ENCODE measurements at regions not wholly inside any gene's neighbourhood (a gene's known extent, or its start where the extent isn't known, plus 50 kb on each side); places are given as distances from the start of the nearest gene placed in this dataset.

DNA sequence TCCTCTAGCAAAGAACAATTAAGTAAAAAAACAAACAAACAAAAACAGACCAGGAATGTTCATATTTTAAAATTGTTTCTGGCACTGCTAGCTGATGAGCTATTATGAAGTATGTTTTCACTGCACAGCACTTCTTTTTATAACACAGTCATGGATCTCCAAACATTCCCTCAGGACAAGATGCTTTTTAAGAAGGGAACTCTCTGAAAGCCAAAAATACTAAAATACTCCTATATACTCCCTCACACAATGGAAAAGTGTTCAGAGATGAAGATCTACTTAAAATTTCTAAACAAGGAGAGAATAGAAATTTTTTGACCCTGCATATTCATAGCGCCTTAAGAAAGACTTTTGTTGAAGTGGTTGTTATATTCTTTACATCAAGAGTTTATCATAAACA, 926.8 kb downstream of the DIAPH3 start:
- no peak overlapping the region for H3K4me3 ChIP-seq (ENCODE audit: low read depth, low read length)
- TF ChIP-seq, protein P1, sequence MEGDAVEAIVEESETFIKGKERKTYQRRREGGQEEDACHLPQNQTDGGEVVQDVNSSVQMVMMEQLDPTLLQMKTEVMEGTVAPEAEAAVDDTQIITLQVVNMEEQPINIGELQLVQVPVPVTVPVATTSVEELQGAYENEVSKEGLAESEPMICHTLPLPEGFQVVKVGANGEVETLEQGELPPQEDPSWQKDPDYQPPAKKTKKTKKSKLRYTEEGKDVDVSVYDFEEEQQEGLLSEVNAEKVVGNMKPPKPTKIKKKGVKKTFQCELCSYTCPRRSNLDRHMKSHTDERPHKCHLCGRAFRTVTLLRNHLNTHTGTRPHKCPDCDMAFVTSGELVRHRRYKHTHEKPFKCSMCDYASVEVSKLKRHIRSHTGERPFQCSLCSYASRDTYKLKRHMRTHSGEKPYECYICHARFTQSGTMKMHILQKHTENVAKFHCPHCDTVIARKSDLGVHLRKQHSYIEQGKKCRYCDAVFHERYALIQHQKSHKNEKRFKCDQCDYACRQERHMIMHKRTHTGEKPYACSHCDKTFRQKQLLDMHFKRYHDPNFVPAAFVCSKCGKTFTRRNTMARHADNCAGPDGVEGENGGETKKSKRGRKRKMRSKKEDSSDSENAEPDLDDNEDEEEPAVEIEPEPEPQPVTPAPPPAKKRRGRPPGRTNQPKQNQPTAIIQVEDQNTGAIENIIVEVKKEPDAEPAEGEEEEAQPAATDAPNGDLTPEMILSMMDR (IDR thresholded peaks at IDR 0.05; ENCODE audit: low read depth, low read length), result no peak
- in situ Hi-C loops (cut with HindIII; ENCODE audit: low sequenced_read_pairs), result no loop called here
- DNase-seq (ENCODE audit: low read depth, low spot score), result no peak

DNA sequence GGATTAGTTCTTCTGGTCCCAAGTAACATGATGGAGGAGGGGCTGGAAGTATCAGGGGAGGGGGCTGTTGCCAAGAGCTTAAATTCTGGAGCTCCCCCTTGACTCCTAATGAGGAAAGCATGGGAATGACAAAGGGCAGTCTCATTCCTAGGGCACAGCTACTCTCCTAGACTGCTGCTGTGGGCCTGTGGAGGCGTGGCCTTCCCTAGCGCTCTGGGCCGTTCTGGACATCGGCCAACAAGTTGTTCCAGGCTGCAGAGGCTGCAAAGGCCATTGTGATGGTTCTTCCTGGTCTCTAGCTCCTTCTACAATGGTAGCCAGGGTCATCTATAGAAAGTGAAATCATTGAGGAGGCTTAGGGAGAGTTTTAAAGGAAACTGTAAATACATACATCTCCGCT, 916.6 kb downstream of the DIAPH3 start:
- in situ Hi-C loops (cut with HindIII; ENCODE audit: low sequenced_read_pairs), result no loop called here
- TF ChIP-seq, protein P1 (IDR thresholded peaks at IDR 0.05; ENCODE audit: low read depth, low read length), result no peak
- H3K4me3 ChIP-seq (ENCODE audit: low read depth, low read length), result no peak overlapping the region
- DNase-seq (ENCODE audit: low read depth, low spot score), result no peak

DNA sequence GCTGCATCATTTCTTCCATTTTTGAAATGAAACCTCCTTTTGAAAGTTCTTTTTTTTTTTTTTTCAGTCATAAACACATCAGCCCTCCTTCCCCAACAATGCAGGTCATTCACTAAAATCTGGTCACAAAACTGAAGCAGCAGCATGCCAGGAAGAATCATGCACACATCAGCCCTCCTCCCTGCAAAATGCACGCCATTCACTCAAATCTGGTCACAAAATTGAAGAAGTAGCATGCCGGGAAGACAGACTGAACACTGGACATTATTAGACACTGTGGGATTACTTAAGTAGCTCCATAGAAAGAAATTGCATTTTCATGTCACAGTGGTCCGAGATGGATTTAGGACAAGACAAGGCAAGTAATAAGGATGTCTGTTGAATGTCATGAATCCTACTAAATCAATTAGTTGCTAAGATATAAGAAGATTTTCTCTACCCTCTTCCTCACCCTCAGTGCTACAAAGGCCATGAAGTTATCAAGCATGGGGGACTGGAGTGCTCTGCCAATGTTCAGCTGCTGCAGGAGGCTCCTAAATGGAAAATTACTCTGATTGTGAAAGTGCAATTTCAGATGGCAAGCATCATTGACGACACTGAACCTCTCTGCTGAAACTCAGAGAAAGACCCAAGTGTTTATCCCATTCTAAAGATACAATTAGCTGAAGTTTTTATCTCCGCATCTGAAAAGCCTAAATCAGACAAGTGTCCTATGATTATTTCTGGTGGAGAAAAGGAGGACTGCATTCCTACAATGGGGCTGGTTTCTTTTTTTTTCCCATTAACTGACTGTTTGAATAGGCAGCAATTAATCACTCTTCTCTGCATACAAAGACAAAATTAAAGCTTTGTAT, 913.2 kb downstream of the DIAPH3 start:
- no peak overlapping the region for H3K4me3 ChIP-seq (ENCODE audit: low read depth, low read length)
- in situ Hi-C loops (cut with HindIII; ENCODE audit: low sequenced_read_pairs), result no loop called here
- DNase-seq (ENCODE audit: low read depth, low spot score), result no peak
- TF ChIP-seq, protein P1 (IDR thresholded peaks at IDR 0.05; ENCODE audit: low read depth, low read length), result no peak

DNA sequence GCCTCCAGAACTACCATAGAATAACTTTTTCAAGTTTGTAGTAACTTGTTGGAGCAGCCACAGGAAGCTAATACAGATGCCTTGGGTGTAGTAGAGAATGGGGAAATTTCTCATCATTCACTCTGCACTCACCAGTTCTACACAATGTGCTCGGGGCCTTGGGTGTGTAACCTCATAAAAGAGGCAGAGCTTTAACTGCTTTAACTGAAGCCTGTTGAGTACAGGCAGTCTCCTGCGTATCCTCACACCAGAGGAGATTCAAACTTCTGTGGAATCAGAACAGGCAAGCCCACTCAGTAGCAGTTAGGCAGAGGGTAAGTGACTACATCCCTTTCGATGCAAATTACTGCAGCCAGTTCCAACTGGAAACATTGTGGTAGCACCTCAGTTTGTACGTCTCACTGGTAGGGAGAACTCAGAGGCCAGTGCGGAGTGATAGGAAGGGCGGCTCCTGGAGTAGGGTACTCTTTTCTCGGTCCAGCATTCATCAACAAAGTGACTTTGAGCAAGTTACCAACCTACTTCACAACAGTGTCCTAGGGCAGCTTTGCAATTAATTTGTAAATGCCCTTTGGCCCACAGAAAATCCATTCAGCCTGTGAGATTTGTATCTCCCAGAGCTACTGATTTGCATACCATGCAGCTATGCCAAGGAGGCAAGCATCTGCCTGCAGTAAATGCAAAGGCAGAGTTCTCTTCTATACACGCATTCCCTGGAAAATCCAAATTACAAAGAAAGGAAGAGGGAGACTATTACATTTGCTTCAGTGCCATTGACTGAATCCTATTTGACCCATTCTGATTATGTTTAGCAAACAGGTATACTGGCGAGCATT, 904.3 kb downstream of the DIAPH3 start:
- TF ChIP-seq, protein P1 (IDR thresholded peaks at IDR 0.05; ENCODE audit: low read depth, low read length), result no peak
- H3K4me3 ChIP-seq (ENCODE audit: low read depth, low read length), result no peak overlapping the region
- in situ Hi-C loops (cut with HindIII; ENCODE audit: low sequenced_read_pairs), result no loop called here
- no peak for DNase-seq (ENCODE audit: low read depth, low spot score)

DNA sequence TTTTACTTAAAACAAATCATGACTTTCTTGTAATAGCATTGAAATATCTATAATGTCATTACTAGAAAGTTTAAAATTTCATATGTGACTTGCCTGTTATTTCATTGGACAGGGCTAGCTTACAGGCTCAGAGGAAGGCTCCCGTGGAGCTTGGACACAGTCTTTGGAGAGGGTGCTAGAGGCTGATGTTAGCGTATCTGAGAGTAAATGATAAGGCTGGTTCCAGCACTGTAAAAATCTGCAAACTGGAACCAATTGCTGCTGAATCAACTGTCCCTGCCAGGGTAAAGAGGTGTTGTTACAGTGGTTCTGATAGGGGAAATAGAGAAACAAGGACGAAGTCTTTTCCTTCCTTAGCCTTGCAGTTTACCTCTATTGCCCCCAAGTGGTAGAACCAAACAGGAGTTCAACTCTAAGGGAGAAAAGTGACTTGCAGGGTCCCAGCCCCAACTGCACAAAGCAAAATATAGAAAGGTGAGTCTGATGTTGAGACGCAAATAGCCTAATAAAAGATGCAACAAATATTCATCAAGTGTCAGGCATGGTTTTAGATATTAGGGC, 901.7 kb downstream of the DIAPH3 start:
- in situ Hi-C loops (cut with HindIII; ENCODE audit: low sequenced_read_pairs), result no loop called here
- DNase-seq (ENCODE audit: low read depth, low spot score), result no peak
- H3K4me3 ChIP-seq (ENCODE audit: low read depth, low read length), result no peak overlapping the region
- TF ChIP-seq, protein P1 (IDR thresholded peaks at IDR 0.05; ENCODE audit: low read depth, low read length), result peak; percentile 30

DNA sequence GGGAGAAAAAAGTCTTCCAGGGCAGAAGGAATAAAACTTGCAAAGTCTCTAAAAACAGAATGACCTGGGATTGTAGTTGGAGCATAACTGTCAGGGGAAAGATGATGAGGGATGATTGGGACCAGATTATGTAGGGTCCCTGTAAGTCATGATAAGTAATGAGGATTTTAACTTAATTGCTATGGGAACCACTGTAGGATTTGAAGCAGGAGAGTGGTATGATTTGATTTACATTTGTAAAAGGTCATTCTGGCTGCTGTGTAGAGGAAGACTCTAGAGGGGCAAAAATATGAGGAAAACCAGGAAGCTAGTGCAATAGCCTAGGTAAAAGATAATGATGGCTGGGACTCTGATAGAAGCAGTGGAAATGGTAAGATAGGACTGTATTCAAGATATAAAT, 900.2 kb downstream of the DIAPH3 start:
- DNase-seq (ENCODE audit: low read depth, low spot score), result no peak
- in situ Hi-C loops (cut with HindIII; ENCODE audit: low sequenced_read_pairs), result no loop called here
- TF ChIP-seq, protein P1 (IDR thresholded peaks at IDR 0.05; ENCODE audit: low read depth, low read length), result no peak
- H3K4me3 ChIP-seq (ENCODE audit: low read depth, low read length), result no peak overlapping the region
